Astrocyte of the cerebellum (primary cell): ENCODE measurements at regions not wholly inside any gene's neighbourhood (a gene's known extent, or its start where the extent isn't known, plus 50 kb on each side); places are given as distances from the start of the nearest gene placed in this dataset.
"Not testable (repeated sequence)": the region's sequence is repeated elsewhere in the genome, so short reads cannot be mapped to it uniquely, and the experiment has no call there.

Experiments used
- DNase-seq: peaks from one replicate; pipeline ENCODE4 v3.0.0-alpha.2; 2011; ENCODE audit warnings: low read depth
- H3K4me3 ChIP-seq: 2 replicates; pipeline ENCODE4 v1.5.1; 2011; ENCODE audit warnings: mild to moderate bottlenecking, low read depth, low read length, moderate library complexity
- CTCF ChIP-seq: IDR thresholded peaks from 2 replicates; pipeline ENCODE4 v1.5.1; 2012; ENCODE audit warnings: low read length, low read depth, moderate library complexity, mild to moderate bottlenecking; ENCODE audit errors: missing control alignments
- in situ Hi-C: cut with HindIII; loops from 2 replicates; pipeline ENCODE4 v1.10.0; 2017; ENCODE audit warnings: low sequenced_read_pairs

- no peak for TF ChIP-seq CTCF
- DNase-seq = no peak
- no peak overlapping the region for H3K4me3 ChIP-seq
- in situ Hi-C loops = no loop called here
These were observed 198.0 kb downstream of the SOX4 start for GRCh38 chr6:21791581-21791980.

GRCh38 chr6:21792177-21792576 is 198.6 kb downstream of the SOX4 start:
- no peak for TF ChIP-seq CTCF
- in situ Hi-C loops = no loop called here
- DNase-seq = no peak

GRCh38 chr6:21796979-21797378 is 203.4 kb downstream of the SOX4 start:
- in situ Hi-C loops, DNase-seq, H3K4me3 ChIP-seq: not testable (repeated sequence)

More at GRCh38 chr6:21792177-21792576, 198.6 kb downstream of the SOX4 start:
- no peak overlapping the region for H3K4me3 ChIP-seq

GRCh38 chr6:21798468-21798867 is 204.9 kb downstream of the SOX4 start:
- no peak for DNase-seq
- in situ Hi-C loops = no loop called here
- no peak for TF ChIP-seq CTCF
- H3K4me3 ChIP-seq = no peak overlapping the region

- in situ Hi-C loops = no loop called here
- TF ChIP-seq CTCF = no peak
- H3K4me3 ChIP-seq = no peak overlapping the region
- no peak for DNase-seq
These were observed 206.8 kb downstream of the SOX4 start for GRCh38 chr6:21800330-21800729.

- no peak overlapping the region for H3K4me3 ChIP-seq
- TF ChIP-seq CTCF = no peak
- no peak for DNase-seq
- in situ Hi-C loops = no loop called here
These were observed 207.4 kb downstream of the SOX4 start for GRCh38 chr6:21800948-21801438.

GRCh38 chr6:21801446-21802174 is 208.1 kb downstream of the SOX4 start:
- no peak for TF ChIP-seq CTCF
- DNase-seq = no peak
- no peak overlapping the region for H3K4me3 ChIP-seq
- in situ Hi-C loops = no loop called here
